ENCODE measurements at regions not wholly inside any gene's neighbourhood (a gene's known extent, or its start where the extent isn't known, plus 50 kb on each side); places are given as distances from the start of the nearest gene placed in this dataset.

GRCh38 chr2:237194906-237195305, 109.2 kb downstream of the COPS8 start:
- no peak for TF ChIP-seq GABPA (IDR thresholded peaks at IDR 0.05; ENCODE audit: low read depth)
- no peak for TF ChIP-seq REST (IDR thresholded peaks at IDR 0.05; ENCODE audit: insufficient replicate concordance, low read depth)
